ENCODE measurements at regions not wholly inside any gene's neighbourhood (a gene's known extent, or its start where the extent isn't known, plus 50 kb on each side); places are given as distances from the start of the nearest gene placed in this dataset.
"Not testable (repeated sequence)": the region's sequence is repeated elsewhere in the genome, so short reads cannot be mapped to it uniquely, and the experiment has no call there.

GRCh38 chr2:125408874-125409538 lies 1247.0 kb upstream of the GYPC start:
- Histone ChIP-seq H3K9me3 (no peaks in the 10 kb centered on the region), H3K4me1 (no peaks in the 10 kb centered on the region), H3K27me3 (no peaks in the 10 kb centered on the region), H3K4me3 (no peak overlapping the region), H3K36me3 (no peaks in the 10 kb centered on the region), H3K27ac (no peak overlapping the region)
- TF ChIP-seq CTCF (IDR thresholded peaks at IDR 0.05) (no peak), POLR2A (IDR thresholded peaks at IDR 0.05) (no peak)
- DNase-seq, result no peak

DNA sequence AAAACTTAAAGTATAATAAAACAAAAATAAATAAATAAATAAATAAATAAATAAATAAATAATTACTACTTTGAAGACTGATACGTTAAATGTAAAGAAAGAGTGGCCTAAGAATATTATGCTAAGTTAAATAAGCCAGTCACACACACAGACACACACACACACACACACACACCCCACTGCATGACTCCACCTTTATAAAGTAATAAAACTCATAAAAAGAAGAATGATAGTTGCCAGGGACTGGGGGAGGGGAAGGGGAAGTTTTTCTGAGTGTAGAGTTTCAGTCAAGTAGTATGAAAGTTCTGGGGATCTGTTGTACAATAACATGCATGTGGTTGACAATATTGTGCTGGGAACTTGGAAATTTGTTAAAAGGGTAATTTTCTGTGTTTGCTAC lies 1237.5 kb upstream of the GYPC start:
- Histone ChIP-seq H3K27ac (no peak overlapping the region), H3K27me3 (no peaks in the 10 kb centered on the region), H3K4me1 (no peaks in the 10 kb centered on the region), H3K9me3 (no peaks in the 10 kb centered on the region), H3K36me3 (no peaks in the 10 kb centered on the region), H3K4me3 (no peak overlapping the region)
- DNase-seq, result no peak
- no peak for TF ChIP-seq CTCF (IDR thresholded peaks at IDR 0.05)
- TF ChIP-seq POLR2A (IDR thresholded peaks at IDR 0.05), result no peak

GRCh38 chr2:125422198-125422770 lies 1233.7 kb upstream of the GYPC start:
- H3K27me3 ChIP-seq, H3K4me3 ChIP-seq, H3K9me3 ChIP-seq, H3K4me1 ChIP-seq, DNase-seq, H3K27ac ChIP-seq, H3K36me3 ChIP-seq: not testable (repeated sequence)

DNA sequence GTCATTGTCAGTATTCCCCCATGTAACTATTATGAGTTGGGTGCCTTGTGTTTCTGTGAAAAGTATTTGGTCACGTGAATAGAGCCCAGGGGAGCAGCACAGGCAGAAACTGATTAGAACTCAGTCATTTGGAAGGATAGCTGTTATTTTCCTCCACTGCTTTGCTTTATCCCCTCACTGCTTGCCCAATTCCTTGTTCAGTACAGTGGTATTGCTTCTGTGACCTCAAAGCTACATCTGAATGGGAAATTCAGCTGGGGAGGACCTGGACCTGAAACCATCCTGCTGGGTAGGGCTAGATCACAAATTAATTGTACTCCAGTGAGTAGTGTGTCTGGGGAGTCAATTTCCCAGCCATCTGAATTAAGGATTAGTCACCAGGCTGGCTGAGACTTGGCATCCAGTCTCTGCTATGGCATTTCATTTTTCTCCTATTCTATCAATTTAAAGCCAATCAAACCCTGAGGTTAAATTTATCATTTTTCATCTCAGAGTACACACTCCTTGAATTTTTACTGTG lies 1231.6 kb upstream of the GYPC start:
- DNase-seq, result no peak
- no peaks in the 10 kb centered on the region for H3K36me3 ChIP-seq

GRCh38 chr2:125427721-125428315 lies 1228.1 kb upstream of the GYPC start:
- no peak overlapping the region for H3K4me3 ChIP-seq
- H3K9me3 ChIP-seq, result no peaks in the 10 kb centered on the region
- no peak overlapping the region for H3K27ac ChIP-seq
- no peaks in the 10 kb centered on the region for H3K36me3 ChIP-seq
- TF ChIP-seq POLR2A (IDR thresholded peaks at IDR 0.05) (no peak), CTCF (IDR thresholded peaks at IDR 0.05) (no peak)
- H3K27me3 ChIP-seq, result no peaks in the 10 kb centered on the region
- DNase-seq, result no peak
- no peaks in the 10 kb centered on the region for H3K4me1 ChIP-seq

More for the DNA sequence above, 1231.6 kb upstream of the GYPC start:
- no peaks in the 10 kb centered on the region for H3K27me3 ChIP-seq
- no peak overlapping the region for H3K27ac ChIP-seq
- H3K9me3 ChIP-seq, result no peaks in the 10 kb centered on the region
- no peaks in the 10 kb centered on the region for H3K4me1 ChIP-seq
- TF ChIP-seq POLR2A (IDR thresholded peaks at IDR 0.05) (no peak), CTCF (IDR thresholded peaks at IDR 0.05) (no peak)
- no peak overlapping the region for H3K4me3 ChIP-seq

- H3K4me3 ChIP-seq, result no peak overlapping the region
- no peak overlapping the region for H3K27ac ChIP-seq
- TF ChIP-seq CTCF (IDR thresholded peaks at IDR 0.05) (no peak), POLR2A (IDR thresholded peaks at IDR 0.05) (no peak)
- DNase-seq, result no peak
- H3K36me3 ChIP-seq, result no peaks in the 10 kb centered on the region
- H3K4me1 ChIP-seq, result no peaks in the 10 kb centered on the region
- H3K9me3 ChIP-seq, result no peaks in the 10 kb centered on the region
- no peaks in the 10 kb centered on the region for H3K27me3 ChIP-seq
Observed at GRCh38 chr2:125444106-125444505, 1211.9 kb upstream of the GYPC start.
